PFSK-1 (cell line): ENCODE measurements at regions not wholly inside any gene's neighbourhood (a gene's known extent, or its start where the extent isn't known, plus 50 kb on each side); places are given as distances from the start of the nearest gene placed in this dataset.

Source experiments
- FOXP2 ChIP-seq: optimal IDR thresholded peaks from 2 replicates; pipeline ENCODE3; 2011; ENCODE audit warnings: borderline replicate concordance, control low read depth, inconsistent platforms; ENCODE audit not compliant: insufficient read depth; ENCODE audit errors: extremely low read length, extremely low read depth
- POLR2AphosphoS5 ChIP-seq: IDR thresholded peaks from 2 replicates; pipeline ENCODE4 v1.6.1; 2012; ENCODE audit warnings: low read depth, mild to moderate bottlenecking, control low read depth, low read length, moderate library complexity
- SIN3A ChIP-seq: IDR thresholded peaks from 2 replicates; pipeline ENCODE4 v1.6.1; 2012; ENCODE audit warnings: mild to moderate bottlenecking, low read length, moderate library complexity, borderline replicate concordance; ENCODE audit not compliant: insufficient read depth
- TAF1 ChIP-seq: IDR thresholded peaks from 2 replicates; pipeline ENCODE4 v1.6.1; 2012; ENCODE audit warnings: low read length, control low read depth, borderline replicate concordance; ENCODE audit not compliant: insufficient read depth
- TF ChIP-seq, protein P1 (sequence below), 2 experiments: IDR thresholded peaks; 2 replicates each; pipeline versions ENCODE4 v1.6.1 to v1.8.0; 2011 to 2012; ENCODE audit warnings: low read depth in 2 of 2, low read length in 2 of 2, control low read depth in 1 of 2, inconsistent platforms in 1 of 2, mild to moderate bottlenecking in 1 of 2, moderate library complexity in 1 of 2; ENCODE audit not compliant: insufficient read depth in 1 of 2

DNA sequence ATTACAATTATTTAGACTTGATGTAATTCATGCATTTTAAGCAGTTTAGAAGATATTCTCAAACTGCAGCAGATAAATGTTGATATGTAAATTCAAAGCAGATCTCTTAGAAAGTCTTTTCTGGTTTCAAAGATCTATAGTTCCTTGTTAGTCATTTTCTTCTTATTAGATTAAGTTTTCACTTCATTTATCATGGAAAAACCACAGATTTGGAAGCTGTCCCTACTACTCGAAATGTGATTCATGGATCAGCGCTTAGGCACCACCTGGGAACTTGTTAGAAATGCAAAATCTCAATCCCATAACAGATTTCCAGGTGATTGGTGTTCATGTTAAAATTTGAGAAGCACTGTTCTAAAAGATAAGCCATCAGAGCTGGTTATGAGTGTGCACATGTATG lies 92.8 kb upstream of the CDH2 start:
- TF ChIP-seq POLR2AphosphoS5: no peak
- no peak for TF ChIP-seq SIN3A
- TF ChIP-seq FOXP2: no peak
- no peak for TF ChIP-seq TAF1
- TF ChIP-seq, protein P1, sequence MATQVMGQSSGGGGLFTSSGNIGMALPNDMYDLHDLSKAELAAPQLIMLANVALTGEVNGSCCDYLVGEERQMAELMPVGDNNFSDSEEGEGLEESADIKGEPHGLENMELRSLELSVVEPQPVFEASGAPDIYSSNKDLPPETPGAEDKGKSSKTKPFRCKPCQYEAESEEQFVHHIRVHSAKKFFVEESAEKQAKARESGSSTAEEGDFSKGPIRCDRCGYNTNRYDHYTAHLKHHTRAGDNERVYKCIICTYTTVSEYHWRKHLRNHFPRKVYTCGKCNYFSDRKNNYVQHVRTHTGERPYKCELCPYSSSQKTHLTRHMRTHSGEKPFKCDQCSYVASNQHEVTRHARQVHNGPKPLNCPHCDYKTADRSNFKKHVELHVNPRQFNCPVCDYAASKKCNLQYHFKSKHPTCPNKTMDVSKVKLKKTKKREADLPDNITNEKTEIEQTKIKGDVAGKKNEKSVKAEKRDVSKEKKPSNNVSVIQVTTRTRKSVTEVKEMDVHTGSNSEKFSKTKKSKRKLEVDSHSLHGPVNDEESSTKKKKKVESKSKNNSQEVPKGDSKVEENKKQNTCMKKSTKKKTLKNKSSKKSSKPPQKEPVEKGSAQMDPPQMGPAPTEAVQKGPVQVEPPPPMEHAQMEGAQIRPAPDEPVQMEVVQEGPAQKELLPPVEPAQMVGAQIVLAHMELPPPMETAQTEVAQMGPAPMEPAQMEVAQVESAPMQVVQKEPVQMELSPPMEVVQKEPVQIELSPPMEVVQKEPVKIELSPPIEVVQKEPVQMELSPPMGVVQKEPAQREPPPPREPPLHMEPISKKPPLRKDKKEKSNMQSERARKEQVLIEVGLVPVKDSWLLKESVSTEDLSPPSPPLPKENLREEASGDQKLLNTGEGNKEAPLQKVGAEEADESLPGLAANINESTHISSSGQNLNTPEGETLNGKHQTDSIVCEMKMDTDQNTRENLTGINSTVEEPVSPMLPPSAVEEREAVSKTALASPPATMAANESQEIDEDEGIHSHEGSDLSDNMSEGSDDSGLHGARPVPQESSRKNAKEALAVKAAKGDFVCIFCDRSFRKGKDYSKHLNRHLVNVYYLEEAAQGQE (IDR thresholded peaks at IDR 0.05; ENCODE audit: insufficient read depth in 1 of 2, low read depth in 2 of 2, low read length in 2 of 2): no peak

DNA sequence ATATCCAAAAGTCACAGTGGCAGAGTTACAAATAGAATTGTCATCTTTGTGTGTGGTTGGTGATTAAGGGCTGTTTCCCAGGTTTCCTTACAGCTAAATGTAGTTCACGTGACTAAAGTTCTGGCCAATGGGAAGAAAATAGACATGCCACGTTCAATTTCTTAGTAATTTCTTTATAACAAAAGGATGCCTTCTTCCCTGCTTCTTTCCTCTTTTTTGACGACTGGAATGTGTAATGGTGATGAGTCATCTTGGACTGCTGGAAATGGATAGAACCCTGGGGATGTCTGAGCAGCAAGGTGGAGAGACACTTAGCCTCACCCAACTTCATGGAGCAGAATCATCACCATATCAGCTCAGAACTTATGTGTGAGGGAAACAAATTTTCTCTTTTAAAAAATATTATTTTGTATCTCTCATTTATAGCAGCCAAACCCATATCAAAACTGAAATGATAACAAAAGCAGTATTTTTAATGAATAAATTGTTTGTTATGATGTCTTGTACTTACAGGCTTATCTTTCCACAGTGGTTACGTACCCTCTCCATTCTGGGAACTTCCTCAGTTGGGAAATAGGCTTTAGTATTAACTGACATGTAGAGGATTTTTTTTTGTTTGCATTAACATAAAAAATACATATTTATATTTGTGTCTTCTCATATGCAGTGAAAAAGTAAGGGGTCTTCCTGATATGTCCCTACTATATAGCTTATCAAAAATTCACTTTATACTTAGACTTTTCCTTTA lies 91.1 kb upstream of the CDH2 start:
- TF ChIP-seq TAF1: no peak
- TF ChIP-seq FOXP2: no peak
- TF ChIP-seq POLR2AphosphoS5: no peak
- TF ChIP-seq, protein P1 (IDR thresholded peaks at IDR 0.05; ENCODE audit: insufficient read depth in 1 of 2, low read depth in 2 of 2, low read length in 2 of 2): no peak
- no peak for TF ChIP-seq SIN3A

DNA sequence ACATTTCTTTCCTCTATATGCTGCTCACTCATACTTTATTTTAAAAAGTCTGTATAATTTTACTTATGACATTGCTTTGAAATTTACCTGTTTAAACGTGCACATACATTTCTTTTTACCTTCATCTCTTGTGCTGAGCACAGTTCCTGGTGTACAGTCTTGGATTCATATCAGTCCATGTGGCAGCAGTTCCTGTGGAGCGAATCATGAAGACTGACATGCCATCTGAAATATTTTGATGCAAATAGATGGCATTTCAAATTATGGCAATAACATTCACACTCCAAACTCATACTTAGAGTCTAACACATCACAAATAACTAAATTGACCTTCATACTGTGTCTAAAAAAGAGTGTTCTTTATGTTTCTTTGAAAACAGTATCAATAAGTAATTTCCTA lies 90.3 kb upstream of the CDH2 start:
- TF ChIP-seq SIN3A (no peak), POLR2AphosphoS5 (no peak), TAF1 (no peak), FOXP2 (no peak)
- TF ChIP-seq, protein P1 (IDR thresholded peaks at IDR 0.05; ENCODE audit: insufficient read depth in 1 of 2, low read depth in 2 of 2, low read length in 2 of 2): no peak

DNA sequence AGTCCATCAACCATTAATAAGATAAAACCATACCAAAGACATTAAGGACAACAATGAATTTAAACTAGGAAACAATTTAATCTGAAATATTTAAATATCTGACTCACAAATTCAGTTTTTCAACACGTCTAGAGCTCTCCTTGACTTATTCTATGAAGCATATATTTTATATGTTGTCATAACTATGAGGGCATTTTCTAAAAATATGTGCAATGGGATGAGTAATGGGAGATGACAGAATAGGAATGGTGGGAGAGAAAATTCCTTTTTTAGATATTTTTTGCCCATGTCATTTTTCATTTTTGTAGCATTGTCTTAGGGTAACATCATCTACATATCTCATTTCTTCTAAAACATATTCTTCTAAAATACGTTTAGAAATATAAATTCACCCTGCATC lies 79.2 kb upstream of the CDH2 start:
- TF ChIP-seq SIN3A (no peak), POLR2AphosphoS5 (no peak), FOXP2 (no peak), TAF1 (no peak)
- TF ChIP-seq, protein P1 (IDR thresholded peaks at IDR 0.05; ENCODE audit: insufficient read depth in 1 of 2, low read depth in 2 of 2, low read length in 2 of 2): no peak

DNA sequence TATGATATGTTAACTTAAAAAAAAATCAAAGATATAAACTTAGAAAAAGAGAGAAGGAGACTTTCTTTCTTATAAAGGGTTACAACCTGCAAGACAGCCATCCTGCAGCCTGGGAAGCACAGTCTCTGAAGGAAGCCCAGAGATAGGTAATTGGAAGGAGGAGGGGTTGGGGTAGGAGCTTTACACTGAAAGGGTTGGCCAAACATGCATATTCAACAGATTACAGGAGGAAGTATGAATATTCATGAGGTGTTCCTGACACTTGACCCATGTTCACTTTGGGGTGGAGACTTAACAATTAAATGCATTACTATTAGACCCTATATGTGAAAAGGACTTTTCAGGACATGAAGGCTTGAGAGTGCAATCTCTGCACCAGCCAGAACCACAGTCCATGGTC lies 71.7 kb upstream of the CDH2 start:
- TF ChIP-seq SIN3A: no peak
- TF ChIP-seq FOXP2: no peak
- no peak for TF ChIP-seq POLR2AphosphoS5
- no peak for TF ChIP-seq TAF1
- TF ChIP-seq, protein P1 (IDR thresholded peaks at IDR 0.05; ENCODE audit: insufficient read depth in 1 of 2, low read depth in 2 of 2, low read length in 2 of 2): no peak
